H1 (cell line): ENCODE measurements at regions not wholly inside any gene's neighbourhood (a gene's known extent, or its start where the extent isn't known, plus 50 kb on each side); places are given as distances from the start of the nearest gene placed in this dataset.

ENCODE experiments used
- CTCF ChIA-PET: fragments of 300-600 bp; sonication (Branson Sonifier 250); formaldehyde crosslinking; loops from one replicate; lab custom pipeline; 2021; ENCODE audit not compliant: partially characterized antibody; lab: Charles Lee
- POLR2A ChIA-PET: fragments of 300-600 bp; sonication (Branson Sonifier 250); formaldehyde crosslinking; loops from one replicate; lab custom pipeline; 2021; ENCODE audit warnings: inconsistent platforms; ENCODE audit not compliant: partially characterized antibody; lab: Charles Lee
- DNase-seq, 2 experiments: peaks; one replicate each; pipeline versions ENCODE4 v3.0.0 to v3.0.0-alpha.2; 2010 to 2022; ENCODE audit warnings: low spot score in 2 of 2, low read depth in 1 of 2, mixed read lengths in 1 of 2
- FAIRE-seq: peaks from 2 replicates; lab custom pipeline; 2011; peaks lifted over from hg19 to GRCh38; lab: Jason Lieb, UNC
- H2AFZ ChIP-seq: 2 replicates; pipeline ENCODE4 v1.8.1; 2012; ENCODE audit warnings: low read length, inconsistent platforms
- H2AK5ac ChIP-seq: 2 replicates; pipeline ENCODE4 v1.6.1; 2013; ENCODE audit warnings: low read depth, low read length
- H2BK120ac ChIP-seq: replicated peaks from 2 replicates; pipeline ENCODE3; 2013; ENCODE audit warnings: low read depth, low read length, inconsistent platforms
- H2BK12ac ChIP-seq: 2 replicates; pipeline ENCODE4 v1.6.1; 2013; ENCODE audit warnings: low read depth, low read length
- H2BK15ac ChIP-seq: 2 replicates; pipeline ENCODE4 v1.6.1; 2013; ENCODE audit warnings: low read length
- H2BK20ac ChIP-seq: 2 replicates; pipeline ENCODE4 v1.6.1; 2013; ENCODE audit warnings: low read length
- H2BK5ac ChIP-seq: 2 replicates; pipeline ENCODE4 v1.6.1; 2013; ENCODE audit warnings: low read depth, low read length
- H3K14ac ChIP-seq: 2 replicates; pipeline ENCODE4 v1.6.1; 2013; ENCODE audit warnings: inconsistent platforms; ENCODE audit not compliant: insufficient read length
- H3K18ac ChIP-seq: 2 replicates; pipeline ENCODE4 v1.6.1; 2013; ENCODE audit warnings: low read length; ENCODE audit errors: extremely low read depth
- H3K23ac ChIP-seq: 2 replicates; pipeline ENCODE4 v1.6.1; 2013; ENCODE audit warnings: inconsistent platforms; ENCODE audit not compliant: insufficient read length
- H3K23me2 ChIP-seq: 2 replicates; pipeline ENCODE4 v1.6.1; 2013; ENCODE audit warnings: low read depth, low read length
- H3K27ac ChIP-seq: 2 replicates; pipeline ENCODE4 v1.6.1; 2011; ENCODE audit warnings: low read depth, low read length, inconsistent platforms
- H3K27me3 ChIP-seq, 4 experiments: replicated peaks in 1 of 4; 1 replicate in 1 of 4; 2 replicates in 3 of 4; pipeline versions ENCODE4 v1.6.1 to v1.8.1; 2011 to 2013; ENCODE audit warnings: low read length in 3 of 4, mild to moderate bottlenecking in 3 of 4, inconsistent platforms in 2 of 4, mixed read lengths in 2 of 4, moderate library complexity in 1 of 4; ENCODE audit not compliant: control insufficient read depth in 3 of 4, insufficient read depth in 3 of 4; ENCODE audit errors: extremely low read depth in 1 of 4
- H3K36me3 ChIP-seq, 4 experiments: 2 replicates each; pipeline versions ENCODE4 v1.6.1 to v1.8.1; 2011 to 2013; ENCODE audit warnings: mild to moderate bottlenecking in 4 of 4, low read length in 3 of 4, moderate library complexity in 2 of 4, control low read depth in 1 of 4, inconsistent platforms in 1 of 4; ENCODE audit not compliant: insufficient read depth in 4 of 4, control insufficient read depth in 2 of 4
- H3K4ac ChIP-seq: replicated peaks from 2 replicates; pipeline ENCODE3; 2013; ENCODE audit warnings: low read length, low read depth, mixed read lengths, inconsistent platforms; ENCODE audit not compliant: insufficient read length
- H3K4me1 ChIP-seq, 4 experiments: replicated peaks in 1 of 4; 1 replicate in 1 of 4; 2 replicates in 3 of 4; pipeline versions ENCODE4 v1.6.1 to v1.8.1; 2011 to 2013; ENCODE audit warnings: low read length in 3 of 4, inconsistent platforms in 2 of 4, mixed read lengths in 1 of 4; ENCODE audit not compliant: insufficient read depth in 4 of 4, control insufficient read depth in 3 of 4
- H3K4me2 ChIP-seq, 2 experiments: 2 replicates each; pipeline versions ENCODE4 v1.6.1 to v1.8.1; 2011 to 2013; ENCODE audit warnings: low read depth in 2 of 2, low read length in 2 of 2, control low read depth in 1 of 2, inconsistent platforms in 1 of 2, mild to moderate bottlenecking in 1 of 2; ENCODE audit not compliant: insufficient read depth in 1 of 2
- H3K4me3 ChIP-seq, 4 experiments: fragments of 200-600, 300-600 bp in 1 of 4; sonication (generic), shearing (Covaris generic), sonication (Bioruptor Twin) in 1 of 4; 2 replicates each; pipeline versions ENCODE4 v1.5.1 to v1.8.1; 2011 to 2016; ENCODE audit warnings: low read length in 4 of 4, low read depth in 3 of 4, control low read depth in 2 of 4, inconsistent platforms in 2 of 4, mild to moderate bottlenecking in 2 of 4, mixed read lengths in 1 of 4, moderate library complexity in 1 of 4; ENCODE audit not compliant: insufficient read depth in 2 of 4; ENCODE audit errors: extremely low read depth in 1 of 4
- H3K56ac ChIP-seq: replicated peaks from 2 replicates; pipeline ENCODE3; 2013; ENCODE audit warnings: low read depth, mild to moderate bottlenecking, mixed read lengths, low read length, inconsistent platforms; ENCODE audit not compliant: insufficient read length
- H3K79me1 ChIP-seq: 2 replicates; pipeline ENCODE4 v1.6.1; 2013; ENCODE audit warnings: low read depth, low read length, control low read depth
- H3K79me2 ChIP-seq, 2 experiments: 2 replicates each; pipeline versions ENCODE4 v1.6.1 to v1.8.1; 2012 to 2013; ENCODE audit warnings: low read length in 2 of 2, mild to moderate bottlenecking in 2 of 2, inconsistent platforms in 1 of 2; ENCODE audit not compliant: insufficient read depth in 2 of 2, control insufficient read depth in 1 of 2
- H3K9ac ChIP-seq, 4 experiments: replicated peaks in 1 of 4; 1 replicate in 1 of 4; 2 replicates in 3 of 4; pipeline versions ENCODE4 v1.6.1 to v1.8.1; 2011 to 2013; ENCODE audit warnings: low read depth in 3 of 4, low read length in 3 of 4, control low read depth in 2 of 4, mild to moderate bottlenecking in 2 of 4, moderate library complexity in 2 of 4, inconsistent platforms in 1 of 4; ENCODE audit errors: extremely low read depth in 1 of 4
- H3K9me3 ChIP-seq, 2 experiments: 2 replicates each; pipeline versions ENCODE4 v1.6.1 to v1.8.1; 2012 to 2013; ENCODE audit warnings: mild to moderate bottlenecking in 2 of 2, moderate library complexity in 2 of 2, control low read depth in 1 of 2, inconsistent platforms in 1 of 2, low read depth in 1 of 2, low read length in 1 of 2, mixed read lengths in 1 of 2; ENCODE audit not compliant: insufficient read depth in 2 of 2
- H4K20me1 ChIP-seq, 2 experiments: replicated peaks in 1 of 2; 2 replicates each; pipeline versions ENCODE3 to v1.8.1; 2011 to 2013; ENCODE audit warnings: inconsistent platforms in 2 of 2, low read length in 2 of 2, mild to moderate bottlenecking in 1 of 2; ENCODE audit not compliant: insufficient read depth in 2 of 2, control insufficient read depth in 1 of 2
- H4K5ac ChIP-seq: 2 replicates; pipeline ENCODE4 v1.6.1; 2013; ENCODE audit warnings: low read length, low read depth, mixed read lengths, inconsistent platforms; ENCODE audit not compliant: insufficient read length
- H4K8ac ChIP-seq: 2 replicates; pipeline ENCODE4 v1.8.0; 2013; ENCODE audit warnings: mild to moderate bottlenecking, moderate library complexity, low read length, inconsistent platforms; ENCODE audit not compliant: insufficient read depth; ENCODE audit errors: extremely low read depth
- H4K91ac ChIP-seq: replicated peaks from 2 replicates; pipeline ENCODE3; 2013; ENCODE audit warnings: low read length, mixed read lengths, inconsistent platforms; ENCODE audit not compliant: insufficient read length
- ATF2 ChIP-seq: IDR thresholded peaks from 2 replicates; pipeline ENCODE4 v1.6.1; 2012; ENCODE audit warnings: low read length, inconsistent platforms
- CBX5 ChIP-seq: fragments of 300-800, 300-1000 bp; sonication (generic); IDR thresholded peaks from 2 replicates; pipeline ENCODE4 v1.7.1; 2016; ENCODE audit warnings: antibody characterized with exemption, low read length, low read depth
- CTBP2 ChIP-seq: IDR thresholded peaks from 2 replicates; pipeline ENCODE4 v1.7.0; 2011; ENCODE audit warnings: borderline replicate concordance, mild to moderate bottlenecking, moderate library complexity, mixed read lengths, low read length; ENCODE audit not compliant: insufficient read depth, insufficient read length
- CTCF ChIP-seq, 3 experiments: IDR thresholded peaks; 1 replicate in 2 of 3; 2 replicates in 1 of 3; pipeline versions ENCODE4 v1.5.1 to v1.6.1; 2011; ENCODE audit warnings: low read length in 3 of 3, mild to moderate bottlenecking in 3 of 3, inconsistent platforms in 2 of 3, low read depth in 1 of 3, moderate library complexity in 1 of 3; ENCODE audit not compliant: insufficient read depth in 1 of 3; ENCODE audit errors: control extremely low read depth in 1 of 3
- GABPA ChIP-seq: IDR thresholded peaks from 2 replicates; pipeline ENCODE4 v1.6.1; 2011; ENCODE audit warnings: mild to moderate bottlenecking, low read length, moderate library complexity, borderline replicate concordance; ENCODE audit not compliant: insufficient read depth
- RAD21 ChIP-seq, 2 experiments: IDR thresholded peaks in 1 of 2; conservative IDR thresholded peaks in 1 of 2; 2 replicates each; pipeline ENCODE4 v1.6.1; 2011; ENCODE audit warnings: low read depth in 2 of 2, low read length in 2 of 2, improper control_type of control experiment in 1 of 2, inconsistent platforms in 1 of 2, mild to moderate bottlenecking in 1 of 2, moderate library complexity in 1 of 2
- SUZ12 ChIP-seq: fragments of 200-600 bp; sonication (generic); IDR thresholded peaks from 2 replicates; pipeline ENCODE4 v1.6.1; 2012; ENCODE audit warnings: mild to moderate bottlenecking, inconsistent platforms, low read length, moderate library complexity, mixed read lengths
- WGBS, 2 experiments: shearing (Covaris generic) in 1 of 2; methylation state at CpG; one replicate each; pipeline versions ENCODE4 v1.1.6 to v1.1.7; 2013 to 2015; ENCODE audit warnings: low lambda C conversion rate in 2 of 2, mixed read lengths in 2 of 2, inconsistent platforms in 1 of 2, low coverage in 1 of 2, missing lambda C conversion rate in 1 of 2; ENCODE audit not compliant: insufficient replicate concordance in 2 of 2, insufficient coverage in 1 of 2, insufficient read length in 1 of 2; ENCODE audit errors: extremely low coverage in 1 of 2, missing lambda C conversion rate in 1 of 2; 5-methylcytosine and 5-hydroxymethylcytosine counted together

- Histone ChIP-seq H3K23me2 (no peaks in the 10 kb centered on the region), H3K79me2 (no peaks in the 10 kb centered on the region), H4K8ac (no peak overlapping the region), H4K91ac (no peak overlapping the region), H3K9ac (no peak overlapping the region), H3K79me1 (no peaks in the 10 kb centered on the region), H3K9me3 (no peaks in the 10 kb centered on the region), H3K27me3 (no peaks in the 10 kb centered on the region), H2BK12ac (no peak overlapping the region), H3K56ac (no peak overlapping the region), H4K5ac (no peak overlapping the region), H2BK15ac (no peak overlapping the region), H2AFZ (no peak overlapping the region), H2BK120ac (no peak overlapping the region), H3K4ac (no peak overlapping the region), H3K4me2 (no peak overlapping the region), H3K4me3 (no peak overlapping the region), H3K14ac (no peak overlapping the region), H3K4me1 (no peaks in the 10 kb centered on the region), H3K27ac (no peak overlapping the region), H3K18ac (no peak overlapping the region), H2BK5ac (no peak overlapping the region), H2BK20ac (no peak overlapping the region), H3K36me3 (no peaks in the 10 kb centered on the region), H4K20me1 (no peaks in the 10 kb centered on the region), H3K23ac (no peak overlapping the region), H2AK5ac (no peak overlapping the region)
- ChIA-PET CTCF (interaction anchor here (0.6 to 2.0 kb wide), 13 partner anchors 11 to 745 kb away, joined by 3 to 9 read pairs (median 4); no protein-coding TSS in a partner anchor), POLR2A (no interaction called here)
- TF ChIP-seq CBX5 (no peak), CTBP2 (no peak), SUZ12 (no peak), ATF2 (no peak), GABPA (no peak), RAD21 (IDR thresholded peaks at IDR 0.05 in 1 of 2, conservative IDR thresholded peaks at IDR 0.05 in 1 of 2; ENCODE audit: low read depth in 2 of 2, low read length in 2 of 2) (peak; percentile 71 to 77), CTCF (IDR thresholded peaks at IDR 0.05; ENCODE audit: control extremely low read depth in 1 of 3, insufficient read depth in 1 of 3, low read depth in 1 of 3, low read length in 3 of 3) (peak in 2 of 3 experiments; percentile 48; a peak in 3 of 4 replicates)
- 61% methylated on average over 4 of the region's 4 CpGs; no CpG with 5 or more reads in 1 of the 2 experiments for whole genome bisulfite sequencing, 2 experiments
- FAIRE-seq (no peak), DNase-seq (no peak)
These were observed 202.3 kb upstream of the KLHL1 start for GRCh38 chr13:70310396-70311119.
